Calu3 (cell line): ENCODE measurements at regions not wholly inside any gene's neighbourhood (a gene's known extent, or its start where the extent isn't known, plus 50 kb on each side); places are given as distances from the start of the nearest gene placed in this dataset.
"Not testable (repeated sequence)": the region's sequence is repeated elsewhere in the genome, so short reads cannot be mapped to it uniquely, and the experiment has no call there.

Experiments
- BruUV-seq: library from RNA; stranded (reverse); fragments of 400-500 nt; replicated peaks from 2 replicates; lab custom pipeline; 2021; lab: Mats Ljungman, UMichigan
- CTCF ChIA-PET: fragments of 300-600 bp; sonication (Branson Sonifier 250); formaldehyde crosslinking; loops from one replicate; lab custom pipeline; 2022; ENCODE audit warnings: antibody characterized with exemption; lab: Charles Lee
- DNase-seq: peaks from one replicate; pipeline ENCODE4 v3.0.0; 2022
- H3K27ac Mint-ChIP-seq: one replicate; pipeline ENCODE4 v1.8.0; 2022; ENCODE audit warnings: mixed read lengths; ENCODE audit not compliant: unreplicated experiment
- H3K27me3 Mint-ChIP-seq: one replicate; pipeline ENCODE4 v1.8.0; 2022; ENCODE audit warnings: mixed read lengths; ENCODE audit not compliant: unreplicated experiment
- H3K36me3 Mint-ChIP-seq: one replicate; pipeline ENCODE4 v1.8.0; 2022; ENCODE audit warnings: mild to moderate bottlenecking, moderate library complexity, mixed read lengths; ENCODE audit not compliant: insufficient read depth, unreplicated experiment
- H3K4me1 Mint-ChIP-seq: one replicate; pipeline ENCODE4 v1.8.0; 2022; ENCODE audit warnings: mild to moderate bottlenecking, low read depth, mixed read lengths; ENCODE audit not compliant: unreplicated experiment
- H3K4me3 Mint-ChIP-seq: one replicate; pipeline ENCODE4 v1.8.0; 2022; ENCODE audit warnings: mild to moderate bottlenecking, low read depth, moderate library complexity, mixed read lengths; ENCODE audit not compliant: unreplicated experiment
- H3K9me3 Mint-ChIP-seq: one replicate; pipeline ENCODE4 v1.8.0; 2022; ENCODE audit warnings: low read depth, mixed read lengths; ENCODE audit not compliant: unreplicated experiment
- CTCF ChIP-seq: fragments of 200-600 bp; IDR thresholded peaks from one replicate; pipeline ENCODE4 v1.8.0; 2022; ENCODE audit warnings: antibody characterized with exemption; ENCODE audit not compliant: unreplicated experiment
- intact Hi-C: fragments of 100-400 bp; cut with micrococcal nuclease; formaldehyde crosslinking; loops from one replicate; pipeline ENCODE4 v1.10.0; 2022; ENCODE audit not compliant: unreplicated experiment

GRCh38 chr14:70254476-70254961, 65.8 kb upstream of the SLC8A3 start:
- peak; percentile 65 for DNase-seq
- no peak overlapping the region for H3K27ac Mint-ChIP-seq
- H3K36me3 Mint-ChIP-seq: peaks cover 5% of the 10 kb centered on the region
- BruUV-seq: no TSS peak
- H3K4me1 Mint-ChIP-seq: no peaks in the 10 kb centered on the region
- no peaks in the 10 kb centered on the region for H3K9me3 Mint-ChIP-seq
- peak overlapping the region; percentile 65 for H3K4me3 Mint-ChIP-seq
- H3K27me3 Mint-ChIP-seq: peaks cover 64% of the 10 kb centered on the region
- CTCF ChIA-PET: no interaction called here
- intact Hi-C loops: no loop called here
- no peak for TF ChIP-seq CTCF

- DNase-seq, CTCF ChIA-PET, H3K36me3 Mint-ChIP-seq, H3K9me3 Mint-ChIP-seq, H3K4me1 Mint-ChIP-seq, BruUV-seq, H3K27ac Mint-ChIP-seq, H3K4me3 Mint-ChIP-seq, intact Hi-C loops: not testable (repeated sequence)
- H3K27me3 Mint-ChIP-seq: peaks cover 64% of the 10 kb centered on the region
Measured at GRCh38 chr14:70253547-70253946, 64.8 kb upstream of the SLC8A3 start.

- intact Hi-C loops: no loop called here
- Mint-ChIP-seq H3K4me3 (no peak overlapping the region), H3K27ac (no peak overlapping the region), H3K9me3 (no peaks in the 10 kb centered on the region), H3K36me3 (no peaks in the 10 kb centered on the region), H3K27me3 (peaks cover 83% of the 10 kb centered on the region), H3K4me1 (no peaks in the 10 kb centered on the region)
- no peak for DNase-seq
- CTCF ChIA-PET: no interaction called here
- no TSS peak for BruUV-seq
- TF ChIP-seq CTCF: no peak
Measured at GRCh38 chr14:70245026-70245425, 56.3 kb upstream of the SLC8A3 start.

- CTCF ChIA-PET: no interaction called here
- no peak for DNase-seq
- Mint-ChIP-seq H3K27ac (no peak overlapping the region), H3K9me3 (no peaks in the 10 kb centered on the region), H3K36me3 (no peaks in the 10 kb centered on the region), H3K4me1 (no peaks in the 10 kb centered on the region), H3K4me3 (no peak overlapping the region), H3K27me3 (peaks cover 77% of the 10 kb centered on the region)
- intact Hi-C loops: no loop called here
- BruUV-seq: no TSS peak
- TF ChIP-seq CTCF: no peak
Measured at GRCh38 chr14:70239802-70240201, 51.1 kb upstream of the SLC8A3 start.

GRCh38 chr14:70238635-70239034, 49.9 kb upstream of the SLC8A3 start:
- H3K9me3 Mint-ChIP-seq, BruUV-seq, H3K27ac Mint-ChIP-seq, H3K36me3 Mint-ChIP-seq, intact Hi-C loops, CTCF ChIA-PET, DNase-seq, H3K4me3 Mint-ChIP-seq, H3K4me1 Mint-ChIP-seq: not testable (repeated sequence)
- peaks cover 76% of the 10 kb centered on the region for H3K27me3 Mint-ChIP-seq
